ENCODE measurements at regions not wholly inside any gene's neighbourhood (a gene's known extent, or its start where the extent isn't known, plus 50 kb on each side); places are given as distances from the start of the nearest gene placed in this dataset.

GRCh38 chr21:16194095-16194787 is 464.5 kb downstream of the USP25 start:
- TF ChIP-seq, protein P1, sequence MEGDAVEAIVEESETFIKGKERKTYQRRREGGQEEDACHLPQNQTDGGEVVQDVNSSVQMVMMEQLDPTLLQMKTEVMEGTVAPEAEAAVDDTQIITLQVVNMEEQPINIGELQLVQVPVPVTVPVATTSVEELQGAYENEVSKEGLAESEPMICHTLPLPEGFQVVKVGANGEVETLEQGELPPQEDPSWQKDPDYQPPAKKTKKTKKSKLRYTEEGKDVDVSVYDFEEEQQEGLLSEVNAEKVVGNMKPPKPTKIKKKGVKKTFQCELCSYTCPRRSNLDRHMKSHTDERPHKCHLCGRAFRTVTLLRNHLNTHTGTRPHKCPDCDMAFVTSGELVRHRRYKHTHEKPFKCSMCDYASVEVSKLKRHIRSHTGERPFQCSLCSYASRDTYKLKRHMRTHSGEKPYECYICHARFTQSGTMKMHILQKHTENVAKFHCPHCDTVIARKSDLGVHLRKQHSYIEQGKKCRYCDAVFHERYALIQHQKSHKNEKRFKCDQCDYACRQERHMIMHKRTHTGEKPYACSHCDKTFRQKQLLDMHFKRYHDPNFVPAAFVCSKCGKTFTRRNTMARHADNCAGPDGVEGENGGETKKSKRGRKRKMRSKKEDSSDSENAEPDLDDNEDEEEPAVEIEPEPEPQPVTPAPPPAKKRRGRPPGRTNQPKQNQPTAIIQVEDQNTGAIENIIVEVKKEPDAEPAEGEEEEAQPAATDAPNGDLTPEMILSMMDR (IDR thresholded peaks at IDR 0.05; ENCODE audit: low read depth, low read length): peak; percentile 28; the same call in 1 of the 2 replicates
- no peak for TF ChIP-seq EZH2phosphoT487 (IDR thresholded peaks at IDR 0.05; ENCODE audit: low read depth)
